ENCODE measurements at regions not wholly inside any gene's neighbourhood (a gene's known extent, or its start where the extent isn't known, plus 50 kb on each side); places are given as distances from the start of the nearest gene placed in this dataset.

GRCh38 chr11:109300211-109300610 is 121.8 kb upstream of the C11orf87 start:
- TF ChIP-seq, protein P1, sequence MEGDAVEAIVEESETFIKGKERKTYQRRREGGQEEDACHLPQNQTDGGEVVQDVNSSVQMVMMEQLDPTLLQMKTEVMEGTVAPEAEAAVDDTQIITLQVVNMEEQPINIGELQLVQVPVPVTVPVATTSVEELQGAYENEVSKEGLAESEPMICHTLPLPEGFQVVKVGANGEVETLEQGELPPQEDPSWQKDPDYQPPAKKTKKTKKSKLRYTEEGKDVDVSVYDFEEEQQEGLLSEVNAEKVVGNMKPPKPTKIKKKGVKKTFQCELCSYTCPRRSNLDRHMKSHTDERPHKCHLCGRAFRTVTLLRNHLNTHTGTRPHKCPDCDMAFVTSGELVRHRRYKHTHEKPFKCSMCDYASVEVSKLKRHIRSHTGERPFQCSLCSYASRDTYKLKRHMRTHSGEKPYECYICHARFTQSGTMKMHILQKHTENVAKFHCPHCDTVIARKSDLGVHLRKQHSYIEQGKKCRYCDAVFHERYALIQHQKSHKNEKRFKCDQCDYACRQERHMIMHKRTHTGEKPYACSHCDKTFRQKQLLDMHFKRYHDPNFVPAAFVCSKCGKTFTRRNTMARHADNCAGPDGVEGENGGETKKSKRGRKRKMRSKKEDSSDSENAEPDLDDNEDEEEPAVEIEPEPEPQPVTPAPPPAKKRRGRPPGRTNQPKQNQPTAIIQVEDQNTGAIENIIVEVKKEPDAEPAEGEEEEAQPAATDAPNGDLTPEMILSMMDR (IDR thresholded peaks at IDR 0.05), result no peak
- no peaks in the 10 kb centered on the region for H3K36me3 ChIP-seq
- intact Hi-C loops (cut with DNase I), result no loop called here
- H3K27ac ChIP-seq, result no peak overlapping the region
- H3K4me1 ChIP-seq, result no peaks in the 10 kb centered on the region
- no peak overlapping the region for H3K4me3 ChIP-seq
- no peaks in the 10 kb centered on the region for H3K27me3 ChIP-seq
- no peaks in the 10 kb centered on the region for H3K9me3 ChIP-seq
- no peak for DNase-seq (ENCODE audit: low spot score in 2 of 2)

GRCh38 chr11:109302591-109303334 is 119.2 kb upstream of the C11orf87 start:
- no peaks in the 10 kb centered on the region for H3K9me3 ChIP-seq
- no peaks in the 10 kb centered on the region for H3K4me1 ChIP-seq
- no peaks in the 10 kb centered on the region for H3K36me3 ChIP-seq
- no peaks in the 10 kb centered on the region for H3K27me3 ChIP-seq
- H3K4me3 ChIP-seq, result no peak overlapping the region
- DNase-seq (ENCODE audit: low spot score in 2 of 2), result no peak
- H3K27ac ChIP-seq, result no peak overlapping the region
- intact Hi-C loops (cut with DNase I), result no loop called here
- TF ChIP-seq, protein P1 (IDR thresholded peaks at IDR 0.05), result no peak

DNA sequence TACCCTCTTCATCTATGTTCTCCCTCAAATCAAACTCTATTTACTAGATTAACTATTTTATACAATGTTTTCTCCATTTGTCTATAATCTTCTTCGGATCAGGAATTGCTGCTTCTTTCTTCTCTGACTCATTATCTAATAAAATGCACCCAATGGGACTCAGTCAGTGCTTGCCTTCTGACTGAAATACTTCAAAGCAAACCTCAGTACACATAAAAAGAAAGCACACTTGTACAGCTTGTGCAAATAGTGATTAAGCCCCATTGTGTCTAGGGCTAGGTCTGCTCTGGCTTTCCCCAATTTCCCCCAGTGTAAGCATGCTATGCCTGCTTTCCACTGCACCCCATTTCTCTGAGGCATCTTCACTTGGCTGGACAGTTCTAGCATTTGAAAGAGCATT is 118.6 kb upstream of the C11orf87 start:
- intact Hi-C loops (cut with DNase I), result no loop called here
- H3K9me3 ChIP-seq, result no peaks in the 10 kb centered on the region
- TF ChIP-seq, protein P1 (IDR thresholded peaks at IDR 0.05), result no peak
- no peak for DNase-seq (ENCODE audit: low spot score in 2 of 2)
- H3K27me3 ChIP-seq, result no peaks in the 10 kb centered on the region
- H3K27ac ChIP-seq, result no peak overlapping the region
- no peaks in the 10 kb centered on the region for H3K4me1 ChIP-seq
- H3K4me3 ChIP-seq, result no peak overlapping the region
- H3K36me3 ChIP-seq, result no peaks in the 10 kb centered on the region

GRCh38 chr11:109304159-109304558 is 117.8 kb upstream of the C11orf87 start:
- TF ChIP-seq, protein P1 (IDR thresholded peaks at IDR 0.05), result no peak
- H3K36me3 ChIP-seq, result no peaks in the 10 kb centered on the region
- no peak overlapping the region for H3K27ac ChIP-seq
- intact Hi-C loops (cut with DNase I), result no loop called here
- H3K27me3 ChIP-seq, result no peaks in the 10 kb centered on the region
- DNase-seq (ENCODE audit: low spot score in 2 of 2), result no peak
- H3K9me3 ChIP-seq, result no peaks in the 10 kb centered on the region
- H3K4me3 ChIP-seq, result no peak overlapping the region
- H3K4me1 ChIP-seq, result no peaks in the 10 kb centered on the region

GRCh38 chr11:109305009-109305408 is 117.0 kb upstream of the C11orf87 start:
- intact Hi-C loops (cut with DNase I), result no loop called here
- Histone ChIP-seq H3K36me3 (no peaks in the 10 kb centered on the region), H3K4me3 (no peak overlapping the region), H3K9me3 (no peaks in the 10 kb centered on the region), H3K27ac (no peak overlapping the region), H3K27me3 (no peaks in the 10 kb centered on the region), H3K4me1 (no peaks in the 10 kb centered on the region)
- TF ChIP-seq, protein P1 (IDR thresholded peaks at IDR 0.05), result no peak
- DNase-seq (ENCODE audit: low spot score in 2 of 2), result no peak

DNA sequence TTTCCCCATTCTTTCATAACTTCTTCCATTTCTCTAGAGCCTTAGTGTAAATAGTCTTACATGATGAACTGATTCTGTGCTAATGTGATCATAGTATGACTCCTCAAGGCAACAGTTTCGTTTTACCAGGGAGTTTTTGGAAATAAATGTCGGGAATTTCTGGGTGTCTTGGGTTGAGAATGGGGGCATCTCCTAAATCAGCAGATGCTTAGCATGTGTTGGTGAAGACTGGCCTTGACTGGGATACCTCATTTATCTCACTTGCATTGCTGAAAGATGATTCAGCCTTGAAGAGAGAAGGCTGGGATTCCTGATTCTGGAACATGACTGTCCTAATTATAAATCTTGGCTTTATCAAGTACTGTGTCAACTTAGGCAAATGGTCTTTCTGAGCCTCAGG is 115.7 kb upstream of the C11orf87 start:
- H3K27ac ChIP-seq, result no peak overlapping the region
- intact Hi-C loops (cut with DNase I), result no loop called here
- H3K9me3 ChIP-seq, result no peaks in the 10 kb centered on the region
- H3K4me3 ChIP-seq, result no peak overlapping the region
- TF ChIP-seq, protein P1 (IDR thresholded peaks at IDR 0.05), result no peak
- H3K4me1 ChIP-seq, result no peaks in the 10 kb centered on the region
- H3K36me3 ChIP-seq, result no peaks in the 10 kb centered on the region
- no peaks in the 10 kb centered on the region for H3K27me3 ChIP-seq
- DNase-seq (ENCODE audit: low spot score in 2 of 2), result no peak
